B cell (primary cell): ENCODE measurements at regions not wholly inside any gene's neighbourhood (a gene's known extent, or its start where the extent isn't known, plus 50 kb on each side); places are given as distances from the start of the nearest gene placed in this dataset.

ENCODE experiments used
- ATAC-seq: fragments of 200-7000 bp; cut with Tn5 transposase; one replicate; pipeline ENCODE4 v1.10.0; 2021; ENCODE audit warnings: low read depth, mild to moderate bottlenecking, moderate number of reproducible peaks, moderate library complexity
- CTCF ChIA-PET: fragments of 350-600 bp; sonication (Branson Sonifier 250); formaldehyde crosslinking; loops from one replicate; lab custom pipeline; 2021; ENCODE audit warnings: antibody characterized with exemption, inconsistent platforms; lab: Charles Lee
- POLR2A ChIA-PET: fragments of 350-600 bp; sonication (Branson Sonifier 250); formaldehyde crosslinking; loops from one replicate; lab custom pipeline; 2021; ENCODE audit warnings: antibody characterized with exemption; lab: Charles Lee
- DNase-seq: peaks from one replicate; pipeline ENCODE4 v3.0.0; 2013
- H2AFZ ChIP-seq: 2 replicates; pipeline ENCODE4 v1.6.1; 2012; ENCODE audit warnings: mild to moderate bottlenecking, low read depth, low read length; ENCODE audit not compliant: insufficient read depth, poor library complexity, severe bottlenecking
- H3K27ac ChIP-seq, 2 donors: 1 replicate in 1 of 2; 2 replicates in 1 of 2; pipeline ENCODE4 v1.5.1; 2012 to 2013; ENCODE audit warnings: low read length in 2 of 2, mild to moderate bottlenecking in 2 of 2, moderate library complexity in 1 of 2
- H3K27me3 ChIP-seq, 4 experiments: fragments of 200-600 bp in 1 of 4; sonication (generic) in 1 of 4; replicated peaks in 1 of 4; 1 replicate in 2 of 4; 2 replicates in 2 of 4; pipeline versions ENCODE4 v1.6.1 to v1.7.0; 2013 to 2016; ENCODE audit warnings: low read length in 3 of 4, mild to moderate bottlenecking in 2 of 4, mixed read lengths in 1 of 4, moderate library complexity in 1 of 4; ENCODE audit not compliant: insufficient read depth in 4 of 4, control insufficient read depth in 3 of 4; ENCODE audit errors: control extremely low read depth in 1 of 4
- H3K36me3 ChIP-seq, 2 experiments: replicated peaks in 1 of 2; 1 replicate in 1 of 2; 2 replicates in 1 of 2; pipeline versions ENCODE4 v1.6.1 to v1.7.1; 2013; ENCODE audit warnings: low read length in 1 of 2; ENCODE audit not compliant: insufficient read depth in 2 of 2, control insufficient read depth in 1 of 2; ENCODE audit errors: control extremely low read depth in 1 of 2, extremely low read depth in 1 of 2
- H3K4me1 ChIP-seq, 2 donors: fragments of 200-600 bp in 1 of 2; sonication (generic) in 1 of 2; 1 replicate in 1 of 2; 2 replicates in 1 of 2; pipeline versions ENCODE4 v1.5.1 to v1.6.1; 2013 to 2017; ENCODE audit warnings: low read length in 2 of 2; ENCODE audit not compliant: control insufficient read depth in 2 of 2, insufficient read depth in 2 of 2
- H3K4me2 ChIP-seq: replicated peaks from 2 replicates; pipeline ENCODE3; 2012; ENCODE audit warnings: mild to moderate bottlenecking, low read depth, low read length; ENCODE audit not compliant: poor library complexity, severe bottlenecking
- H3K4me3 ChIP-seq, 5 experiments: fragments of 200-600 bp in 1 of 5; sonication (generic) in 1 of 5; 1 replicate in 3 of 5; 2 replicates in 2 of 5; pipeline versions ENCODE4 v1.5.1 to v1.7.0; 2011 to 2016; ENCODE audit warnings: low read length in 4 of 5, mild to moderate bottlenecking in 4 of 5, low read depth in 2 of 5, control low read depth in 1 of 5, moderate library complexity in 1 of 5; ENCODE audit not compliant: insufficient read depth in 1 of 5; ENCODE audit errors: control extremely low read depth in 1 of 5, extremely low read depth in 1 of 5
- H3K79me2 ChIP-seq: fragments of 200-600 bp; sonication (generic); one replicate; pipeline ENCODE4 v1.6.0; 2016; ENCODE audit warnings: low read length; ENCODE audit not compliant: control insufficient read depth, insufficient read depth
- H3K9ac ChIP-seq: fragments of 200-600 bp; sonication (generic); 2 replicates; pipeline ENCODE4 v1.6.1; 2017; ENCODE audit warnings: mild to moderate bottlenecking, low read length, moderate library complexity
- H3K9me3 ChIP-seq, 3 donors: one replicate each; pipeline versions ENCODE4 v1.6.1 to v1.7.1; 2013; ENCODE audit warnings: low read length in 2 of 3; ENCODE audit not compliant: control insufficient read depth in 2 of 3, insufficient read depth in 1 of 3; ENCODE audit errors: control extremely low read depth in 1 of 3
- H4K20me1 ChIP-seq: 2 replicates; pipeline ENCODE4 v1.6.0; 2012; ENCODE audit warnings: mild to moderate bottlenecking, low read length; ENCODE audit not compliant: insufficient read depth, control insufficient read depth, poor library complexity, severe bottlenecking
- H3K27ac Mint-ChIP-seq: one replicate; pipeline ENCODE4 v1.8.0; 2021; ENCODE audit warnings: mixed read lengths
- H3K27me3 Mint-ChIP-seq: one replicate; pipeline ENCODE4 v1.8.0; 2021; ENCODE audit warnings: mixed read lengths
- H3K4me1 Mint-ChIP-seq: one replicate; pipeline ENCODE4 v1.8.0; 2021; ENCODE audit warnings: mixed read lengths
- H3K4me3 Mint-ChIP-seq: one replicate; pipeline ENCODE4 v1.8.0; 2021; ENCODE audit warnings: mixed read lengths
- H3K9me3 Mint-ChIP-seq: one replicate; pipeline ENCODE4 v1.8.0; 2022; ENCODE audit warnings: mixed read lengths; ENCODE audit not compliant: insufficient read depth
- EZH2 ChIP-seq: IDR thresholded peaks from 2 replicates; pipeline ENCODE4 v1.6.1; 2012; ENCODE audit warnings: borderline replicate concordance, low read depth, mild to moderate bottlenecking, moderate library complexity, low read length; ENCODE audit not compliant: insufficient read depth, poor library complexity, severe bottlenecking
- WGBS: methylation state at CpG from one replicate; pipeline ENCODE4 v1.1.5; 2013; ENCODE audit warnings: missing lambda C conversion rate; ENCODE audit not compliant: insufficient coverage; 5-methylcytosine and 5-hydroxymethylcytosine counted together
- intact Hi-C: fragments of 100-400 bp; cut with micrococcal nuclease; formaldehyde crosslinking; loops from one replicate; pipeline ENCODE4 v1.10.0; 2022
- TF ChIP-seq, protein P1 (sequence below): fragments of 200-600 bp; IDR thresholded peaks from one replicate; pipeline ENCODE4 v1.8.0; 2022; ENCODE audit warnings: antibody characterized with exemption, mild to moderate bottlenecking

DNA sequence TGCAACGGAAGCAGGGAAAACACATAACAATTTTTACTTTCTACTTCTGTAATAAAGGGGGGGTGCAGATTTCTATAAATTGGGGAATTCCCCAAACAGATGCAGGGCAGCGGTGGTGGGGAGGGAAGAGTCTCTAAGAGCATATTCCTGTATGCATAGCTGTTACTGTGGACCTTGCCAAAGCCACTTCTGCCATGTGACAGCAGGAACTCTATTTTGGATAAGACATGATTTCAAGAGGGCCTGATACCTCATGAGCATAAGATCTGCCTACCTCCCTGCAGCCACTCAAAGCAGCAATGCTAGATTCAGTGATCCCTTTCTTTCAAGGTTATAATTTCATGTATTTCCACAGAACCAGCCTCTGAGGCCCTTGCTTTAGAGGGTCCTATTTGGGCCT lies 86.2 kb upstream of the CNKSR3 start:
- no peak overlapping the region for H3K4me3 ChIP-seq
- Mint-ChIP-seq H3K4me3 (no peak overlapping the region), H3K27ac (no peak overlapping the region), H3K9me3 (peaks cover 2% of the 10 kb centered on the region), H3K4me1 (no peaks in the 10 kb centered on the region), H3K27me3 (no peaks in the 10 kb centered on the region)
- DNase-seq (no peak), ATAC-seq (no peak)
- no peaks in the 10 kb centered on the region for H3K36me3 ChIP-seq
- TF ChIP-seq, protein P1, sequence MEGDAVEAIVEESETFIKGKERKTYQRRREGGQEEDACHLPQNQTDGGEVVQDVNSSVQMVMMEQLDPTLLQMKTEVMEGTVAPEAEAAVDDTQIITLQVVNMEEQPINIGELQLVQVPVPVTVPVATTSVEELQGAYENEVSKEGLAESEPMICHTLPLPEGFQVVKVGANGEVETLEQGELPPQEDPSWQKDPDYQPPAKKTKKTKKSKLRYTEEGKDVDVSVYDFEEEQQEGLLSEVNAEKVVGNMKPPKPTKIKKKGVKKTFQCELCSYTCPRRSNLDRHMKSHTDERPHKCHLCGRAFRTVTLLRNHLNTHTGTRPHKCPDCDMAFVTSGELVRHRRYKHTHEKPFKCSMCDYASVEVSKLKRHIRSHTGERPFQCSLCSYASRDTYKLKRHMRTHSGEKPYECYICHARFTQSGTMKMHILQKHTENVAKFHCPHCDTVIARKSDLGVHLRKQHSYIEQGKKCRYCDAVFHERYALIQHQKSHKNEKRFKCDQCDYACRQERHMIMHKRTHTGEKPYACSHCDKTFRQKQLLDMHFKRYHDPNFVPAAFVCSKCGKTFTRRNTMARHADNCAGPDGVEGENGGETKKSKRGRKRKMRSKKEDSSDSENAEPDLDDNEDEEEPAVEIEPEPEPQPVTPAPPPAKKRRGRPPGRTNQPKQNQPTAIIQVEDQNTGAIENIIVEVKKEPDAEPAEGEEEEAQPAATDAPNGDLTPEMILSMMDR: no peak
- no peak for TF ChIP-seq EZH2
- H4K20me1 ChIP-seq: no peaks in the 10 kb centered on the region
- H3K27ac ChIP-seq: no peak overlapping the region
- 57% methylated on average over 1 of the region's 2 CpGs for WGBS
- H3K9ac ChIP-seq: no peak overlapping the region
- POLR2A ChIA-PET: no interaction called here
- H3K27me3 ChIP-seq: no peaks in the 10 kb centered on the region
- no peak overlapping the region for H3K4me2 ChIP-seq
- H3K9me3 ChIP-seq: no peaks in the 10 kb centered on the region
- intact Hi-C loops: no loop called here
- no peaks in the 10 kb centered on the region for H3K79me2 ChIP-seq
- no peaks in the 10 kb centered on the region for H3K4me1 ChIP-seq
- CTCF ChIA-PET: no interaction called here
- H2AFZ ChIP-seq: no peak overlapping the region

DNA sequence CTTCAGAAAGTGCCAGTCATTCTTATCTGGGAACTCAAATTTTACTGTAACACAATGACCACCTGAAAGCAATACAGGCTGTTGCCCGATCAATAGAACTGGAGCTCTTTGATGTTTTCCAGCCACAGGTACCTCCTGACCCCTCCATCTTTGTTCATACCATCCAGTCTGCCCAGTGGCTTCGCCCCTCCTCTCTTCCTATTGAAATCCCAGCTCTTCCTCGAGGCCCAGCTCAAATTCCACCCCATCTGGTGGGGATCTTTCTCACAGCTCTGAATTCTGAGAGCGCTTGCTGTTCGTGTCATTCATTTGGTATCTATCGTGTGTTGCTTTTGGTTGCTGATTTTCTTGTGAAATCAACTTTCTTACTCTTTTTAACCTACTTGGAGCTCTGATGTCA lies 87.9 kb upstream of the CNKSR3 start:
- no peak overlapping the region for H3K27ac Mint-ChIP-seq
- Histone ChIP-seq H2AFZ (no peak overlapping the region), H3K79me2 (no peaks in the 10 kb centered on the region), H3K36me3 (no peaks in the 10 kb centered on the region), H3K4me1 (no peaks in the 10 kb centered on the region), H3K9me3 (no peaks in the 10 kb centered on the region), H3K27ac (no peak overlapping the region), H3K9ac (no peak overlapping the region), H3K4me2 (no peak overlapping the region), H4K20me1 (no peaks in the 10 kb centered on the region), H3K4me3 (no peak overlapping the region), H3K27me3 (no peaks in the 10 kb centered on the region)
- intact Hi-C loops: no loop called here
- H3K27me3 Mint-ChIP-seq: no peaks in the 10 kb centered on the region
- ATAC-seq: no peak
- CTCF ChIA-PET: interaction anchor here (1.0 kb wide), 1 partner anchor 9 kb away, joined by 3 read pairs; no protein-coding TSS in a partner anchor
- no peak for TF ChIP-seq EZH2
- TF ChIP-seq, protein P1: no peak
- 72% methylated on average over 2 of the region's 6 CpGs for WGBS
- no peaks in the 10 kb centered on the region for H3K4me1 Mint-ChIP-seq
- POLR2A ChIA-PET: no interaction called here
- H3K4me3 Mint-ChIP-seq: no peak overlapping the region
- no peak for DNase-seq
- peaks cover 2% of the 10 kb centered on the region for H3K9me3 Mint-ChIP-seq
